Kidney (tissue), 13 donors: ENCODE measurements at regions not wholly inside any gene's neighbourhood (a gene's known extent, or its start where the extent isn't known, plus 50 kb on each side); places are given as distances from the start of the nearest gene placed in this dataset.

Experiments
- DNase-seq, 5 donors: peaks; one replicate each; pipeline ENCODE4 v3.0.0-alpha.2; 2013 to 2020
- FAIRE-seq: peaks from 2 replicates; lab custom pipeline; 2012; peaks lifted over from hg19 to GRCh38; lab: Jason Lieb, UNC
- H3K27ac ChIP-seq, 2 donors: one replicate each; pipeline ENCODE4 v1.7.0; 2013; ENCODE audit warnings: low read depth in 2 of 2, low read length in 2 of 2, inconsistent platforms in 1 of 2
- H3K27me3 ChIP-seq: one replicate; pipeline ENCODE4 v1.7.1; 2013; ENCODE audit warnings: low read length, inconsistent platforms; ENCODE audit not compliant: control insufficient read depth, insufficient read depth
- H3K36me3 ChIP-seq, 3 donors: one replicate each; pipeline versions ENCODE4 v1.7.0 to v1.7.1; 2013; ENCODE audit warnings: low read length in 3 of 3, control low read depth in 1 of 3, inconsistent platforms in 1 of 3; ENCODE audit not compliant: insufficient read depth in 3 of 3, control insufficient read depth in 2 of 3
- H3K4me1 ChIP-seq, 3 donors: one replicate each; pipeline versions ENCODE4 v1.7.0 to v1.7.1; 2013; ENCODE audit warnings: low read length in 3 of 3, inconsistent platforms in 1 of 3, low read depth in 1 of 3; ENCODE audit not compliant: control insufficient read depth in 2 of 3, insufficient read depth in 2 of 3
- H3K4me3 ChIP-seq, 3 donors: one replicate each; pipeline versions ENCODE4 v1.7.0 to v1.8.1; 2013; ENCODE audit warnings: low read length in 3 of 3, control low read depth in 1 of 3, inconsistent platforms in 1 of 3
- H3K9ac ChIP-seq, 3 donors: one replicate each; pipeline versions ENCODE4 v1.7.0 to v1.7.1; 2013; ENCODE audit warnings: low read length in 3 of 3, control low read depth in 1 of 3, inconsistent platforms in 1 of 3
- H3K9me3 ChIP-seq, 3 donors: one replicate each; pipeline versions ENCODE4 v1.7.0 to v1.7.1; 2013; ENCODE audit warnings: low read length in 3 of 3, control low read depth in 1 of 3, inconsistent platforms in 1 of 3; ENCODE audit not compliant: control insufficient read depth in 2 of 3, insufficient read depth in 1 of 3
- intact Hi-C: fragments of 100-400 bp; cut with DNase I; formaldehyde crosslinking; loops from one replicate; pipeline ENCODE4 v1.11.1; 2022
- TF ChIP-seq, protein P1 (sequence below): IDR thresholded peaks from 3 replicates; pipeline ENCODE4 v1.5.1; 2012; ENCODE audit warnings: mild to moderate bottlenecking, moderate library complexity, borderline replicate concordance; ENCODE audit not compliant: insufficient read depth; ENCODE audit errors: extremely low read depth
- donor health status: control.
- donor health status: control.
- donor health status: control.
- donor health status: control.
- donor health status: control.
- donor health status: DM: yes; HTN: yes; CAD: no.
- donor health status: Normal renal cell carcinoma (clear cell type).

DNA sequence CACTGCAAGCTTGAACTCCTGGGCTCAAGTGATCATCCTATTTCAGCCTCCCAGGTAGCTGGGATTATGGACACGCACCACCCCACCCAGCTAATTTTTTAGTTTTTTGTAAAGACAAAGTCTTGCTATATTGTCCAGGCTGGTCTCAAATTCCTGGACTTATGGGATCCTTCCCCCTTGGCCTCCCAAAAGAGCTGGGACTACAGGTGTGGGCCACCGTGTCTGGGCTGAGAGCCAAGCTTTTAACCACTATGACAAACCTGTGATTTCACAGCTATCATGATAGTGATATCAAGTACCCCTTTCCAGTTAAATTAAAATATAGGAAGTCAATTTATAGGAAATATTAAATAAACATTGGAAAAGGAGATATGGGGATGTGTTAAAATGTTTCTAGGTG, 74.6 kb upstream of the IRX6 start:
- H3K27me3 ChIP-seq, result no peaks in the 10 kb centered on the region
- TF ChIP-seq, protein P1, sequence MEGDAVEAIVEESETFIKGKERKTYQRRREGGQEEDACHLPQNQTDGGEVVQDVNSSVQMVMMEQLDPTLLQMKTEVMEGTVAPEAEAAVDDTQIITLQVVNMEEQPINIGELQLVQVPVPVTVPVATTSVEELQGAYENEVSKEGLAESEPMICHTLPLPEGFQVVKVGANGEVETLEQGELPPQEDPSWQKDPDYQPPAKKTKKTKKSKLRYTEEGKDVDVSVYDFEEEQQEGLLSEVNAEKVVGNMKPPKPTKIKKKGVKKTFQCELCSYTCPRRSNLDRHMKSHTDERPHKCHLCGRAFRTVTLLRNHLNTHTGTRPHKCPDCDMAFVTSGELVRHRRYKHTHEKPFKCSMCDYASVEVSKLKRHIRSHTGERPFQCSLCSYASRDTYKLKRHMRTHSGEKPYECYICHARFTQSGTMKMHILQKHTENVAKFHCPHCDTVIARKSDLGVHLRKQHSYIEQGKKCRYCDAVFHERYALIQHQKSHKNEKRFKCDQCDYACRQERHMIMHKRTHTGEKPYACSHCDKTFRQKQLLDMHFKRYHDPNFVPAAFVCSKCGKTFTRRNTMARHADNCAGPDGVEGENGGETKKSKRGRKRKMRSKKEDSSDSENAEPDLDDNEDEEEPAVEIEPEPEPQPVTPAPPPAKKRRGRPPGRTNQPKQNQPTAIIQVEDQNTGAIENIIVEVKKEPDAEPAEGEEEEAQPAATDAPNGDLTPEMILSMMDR, result no peak
- H3K9me3 ChIP-seq, result peaks cover 0 to 4% (median 0%) of the 10 kb centered on the region in 3 donors
- H3K4me3 ChIP-seq, result no peak overlapping the region
- H3K27ac ChIP-seq, result no peak overlapping the region
- H3K4me1 ChIP-seq, result no peaks in the 10 kb centered on the region
- no peak overlapping the region for H3K9ac ChIP-seq
- DNase-seq (no peak), FAIRE-seq (no peak)
- intact Hi-C loops, result no loop called here
- H3K36me3 ChIP-seq, result no peaks in the 10 kb centered on the region

DNA sequence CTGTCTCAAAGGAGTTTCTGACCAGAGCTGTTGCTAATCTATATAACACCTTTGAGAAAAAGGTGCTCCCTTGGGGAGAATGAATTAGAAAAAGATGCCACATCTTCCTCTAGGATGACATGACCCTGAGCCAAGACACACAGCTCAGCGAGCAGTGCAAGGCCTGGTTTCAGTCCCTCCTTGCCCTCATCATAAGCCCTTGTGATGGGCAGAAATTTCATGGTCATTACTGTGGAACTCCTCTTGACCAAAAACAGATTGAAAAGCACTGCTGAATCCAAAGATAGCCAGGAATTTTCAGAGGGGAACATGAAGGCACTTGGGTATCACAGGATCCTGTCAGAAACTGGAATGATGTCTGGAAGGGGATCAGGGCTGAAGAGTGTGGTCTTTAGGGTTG, 74.1 kb upstream of the IRX6 start:
- intact Hi-C loops, result no loop called here
- H3K4me1 ChIP-seq, result no peaks in the 10 kb centered on the region
- no peak overlapping the region for H3K4me3 ChIP-seq
- H3K9me3 ChIP-seq, result peaks cover 0 to 4% (median 0%) of the 10 kb centered on the region in 3 donors
- no peak for DNase-seq
- H3K9ac ChIP-seq, result no peak overlapping the region
- TF ChIP-seq, protein P1, result no peak
- H3K27me3 ChIP-seq, result no peaks in the 10 kb centered on the region
- no peak overlapping the region for H3K27ac ChIP-seq
- no peaks in the 10 kb centered on the region for H3K36me3 ChIP-seq
- no peak for FAIRE-seq

DNA sequence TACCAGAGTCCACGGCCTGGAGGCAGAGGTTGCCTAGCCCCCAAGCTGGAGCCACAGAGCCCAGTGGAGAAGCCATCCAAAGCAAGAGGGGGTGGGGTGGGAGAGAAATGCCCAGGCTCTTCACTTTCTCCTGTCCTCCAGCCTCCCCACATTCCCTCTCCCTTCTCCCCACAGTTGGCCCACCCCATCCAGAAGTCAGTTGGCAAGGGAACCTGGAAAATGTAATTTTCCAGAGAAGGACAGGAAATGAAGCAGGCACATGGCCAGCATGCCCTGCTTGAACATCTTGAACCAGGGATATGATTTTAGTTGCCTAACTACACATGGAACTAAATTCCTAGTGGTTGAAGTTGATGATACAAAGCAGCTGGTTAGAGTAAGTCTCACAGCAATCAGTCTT, 73.3 kb upstream of the IRX6 start:
- H3K36me3 ChIP-seq, result no peaks in the 10 kb centered on the region
- TF ChIP-seq, protein P1, result no peak
- DNase-seq (no peak), FAIRE-seq (no peak)
- H3K4me3 ChIP-seq, result no peak overlapping the region
- H3K9me3 ChIP-seq, result peaks cover 0 to 4% (median 0%) of the 10 kb centered on the region in 3 donors
- no peaks in the 10 kb centered on the region for H3K27me3 ChIP-seq
- no peaks in the 10 kb centered on the region for H3K4me1 ChIP-seq
- intact Hi-C loops, result no loop called here
- H3K9ac ChIP-seq, result no peak overlapping the region
- H3K27ac ChIP-seq, result no peak overlapping the region

DNA sequence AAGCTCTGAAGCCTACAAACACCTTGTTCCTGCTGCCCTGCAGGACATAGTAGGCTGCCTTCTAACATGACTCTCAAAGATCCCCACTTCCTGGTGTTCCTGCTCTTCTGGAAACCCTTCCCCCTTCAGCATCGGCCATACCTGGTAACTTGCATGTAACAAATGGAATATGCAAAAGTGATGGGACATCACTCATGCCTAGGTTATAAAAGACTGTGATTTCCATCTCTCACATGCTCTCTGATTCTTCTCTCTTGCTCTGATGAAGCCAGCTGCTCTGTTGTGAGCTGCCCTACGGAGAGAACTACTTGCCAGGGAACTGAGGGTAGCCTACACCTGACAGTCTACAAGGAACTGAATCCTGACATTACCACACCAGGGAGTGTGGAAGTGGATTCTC, 72.9 kb upstream of the IRX6 start:
- intact Hi-C loops, result no loop called here
- no peaks in the 10 kb centered on the region for H3K27me3 ChIP-seq
- H3K9ac ChIP-seq, result no peak overlapping the region
- no peak for DNase-seq
- peaks cover 0 to 4% (median 0%) of the 10 kb centered on the region in 3 donors for H3K9me3 ChIP-seq
- no peaks in the 10 kb centered on the region for H3K36me3 ChIP-seq
- no peaks in the 10 kb centered on the region for H3K4me1 ChIP-seq
- H3K27ac ChIP-seq, result no peak overlapping the region
- no peak overlapping the region for H3K4me3 ChIP-seq
- no peak for FAIRE-seq
- TF ChIP-seq, protein P1, result no peak
